ENCODE measurements at regions not wholly inside any gene's neighbourhood (a gene's known extent, or its start where the extent isn't known, plus 50 kb on each side); places are given as distances from the start of the nearest gene placed in this dataset.

- peak overlapping the region; percentile 45 for H3K27ac Mint-ChIP-seq
Observed at GRCh38 chr13:76725211-76725610, 161.0 kb downstream of the KCTD12 start.

DNA sequence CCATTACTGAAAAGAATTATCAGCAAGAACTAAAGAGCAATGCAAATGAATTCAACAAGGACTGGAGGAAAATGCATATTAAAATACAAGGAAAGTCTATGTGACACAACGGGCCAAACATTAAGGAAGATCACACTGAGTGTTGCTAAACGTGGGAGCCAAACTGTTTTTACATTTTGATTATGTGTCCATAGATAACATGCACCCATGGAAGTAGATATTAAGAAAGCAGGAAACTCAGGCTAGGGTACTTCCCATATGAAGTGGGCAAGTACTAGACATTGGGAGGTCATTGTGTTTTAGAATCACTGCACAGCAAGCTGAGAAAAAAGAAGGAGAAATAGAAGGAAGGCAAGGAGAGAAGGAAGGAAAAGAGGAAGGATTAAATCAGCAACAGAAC is 161.8 kb downstream of the KCTD12 start:
- Mint-ChIP-seq H3K9me3 (peaks cover 7% of the 10 kb centered on the region), H3K27ac (no peak overlapping the region), H3K4me3 (no peak overlapping the region), H3K27me3 (ENCODE audit: low read depth) (no peaks in the 10 kb centered on the region), H3K4me1 (peaks cover 9% of the 10 kb centered on the region), H3K36me3 (peaks cover 7% of the 10 kb centered on the region)
- TF ChIP-seq, protein P1, sequence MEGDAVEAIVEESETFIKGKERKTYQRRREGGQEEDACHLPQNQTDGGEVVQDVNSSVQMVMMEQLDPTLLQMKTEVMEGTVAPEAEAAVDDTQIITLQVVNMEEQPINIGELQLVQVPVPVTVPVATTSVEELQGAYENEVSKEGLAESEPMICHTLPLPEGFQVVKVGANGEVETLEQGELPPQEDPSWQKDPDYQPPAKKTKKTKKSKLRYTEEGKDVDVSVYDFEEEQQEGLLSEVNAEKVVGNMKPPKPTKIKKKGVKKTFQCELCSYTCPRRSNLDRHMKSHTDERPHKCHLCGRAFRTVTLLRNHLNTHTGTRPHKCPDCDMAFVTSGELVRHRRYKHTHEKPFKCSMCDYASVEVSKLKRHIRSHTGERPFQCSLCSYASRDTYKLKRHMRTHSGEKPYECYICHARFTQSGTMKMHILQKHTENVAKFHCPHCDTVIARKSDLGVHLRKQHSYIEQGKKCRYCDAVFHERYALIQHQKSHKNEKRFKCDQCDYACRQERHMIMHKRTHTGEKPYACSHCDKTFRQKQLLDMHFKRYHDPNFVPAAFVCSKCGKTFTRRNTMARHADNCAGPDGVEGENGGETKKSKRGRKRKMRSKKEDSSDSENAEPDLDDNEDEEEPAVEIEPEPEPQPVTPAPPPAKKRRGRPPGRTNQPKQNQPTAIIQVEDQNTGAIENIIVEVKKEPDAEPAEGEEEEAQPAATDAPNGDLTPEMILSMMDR (IDR thresholded peaks at IDR 0.05; ENCODE audit: unreplicated experiment), result no peak
- no peak for DNase-seq (ENCODE audit: low spot score in 2 of 2, unreplicated experiment in 2 of 2)

More at GRCh38 chr13:76725211-76725610, 161.0 kb downstream of the KCTD12 start:
- TF ChIP-seq, protein P1 (IDR thresholded peaks at IDR 0.05; ENCODE audit: unreplicated experiment), result no peak
- peaks cover 9% of the 10 kb centered on the region for H3K4me1 Mint-ChIP-seq
- H3K36me3 Mint-ChIP-seq, result peaks cover 7% of the 10 kb centered on the region
- peaks cover 7% of the 10 kb centered on the region for H3K9me3 Mint-ChIP-seq
- H3K27me3 Mint-ChIP-seq (ENCODE audit: low read depth), result no peaks in the 10 kb centered on the region
- no peak for DNase-seq (ENCODE audit: low spot score in 2 of 2, unreplicated experiment in 2 of 2)
- no peak overlapping the region for H3K4me3 Mint-ChIP-seq

DNA sequence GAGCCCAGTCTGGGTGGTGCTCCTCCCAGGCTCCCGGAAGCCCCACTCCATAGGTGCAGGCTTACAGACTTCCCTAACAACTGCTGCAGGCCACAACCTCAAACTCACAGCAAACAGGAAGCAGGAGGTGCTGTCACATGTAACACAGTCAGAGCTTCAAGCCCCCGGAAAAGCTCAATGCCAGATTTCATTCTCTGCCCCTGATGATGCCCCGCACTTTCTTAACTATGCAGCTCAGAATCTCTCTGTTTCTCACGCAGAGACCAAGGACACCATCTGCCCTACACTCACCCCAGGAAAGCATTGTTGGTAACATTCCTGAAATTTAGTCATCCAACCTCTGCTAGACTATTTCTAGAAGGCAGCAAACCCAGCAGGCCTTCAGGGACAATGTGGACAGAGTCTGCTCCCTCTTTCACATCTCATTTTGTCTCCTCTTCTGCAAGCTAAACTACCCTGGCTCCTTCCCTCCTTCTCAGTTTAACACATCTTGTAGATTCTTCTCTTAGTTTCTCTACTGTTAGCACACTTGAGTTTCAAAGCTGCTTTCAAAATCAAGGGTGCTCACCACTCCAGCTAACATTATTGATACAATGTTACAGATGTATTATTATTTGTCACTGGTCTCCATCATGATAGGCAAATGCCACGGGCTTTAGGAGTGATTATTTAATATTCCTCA is 162.5 kb downstream of the KCTD12 start:
- H3K36me3 Mint-ChIP-seq, result peaks cover 5% of the 10 kb centered on the region
- no peak overlapping the region for H3K27ac Mint-ChIP-seq
- TF ChIP-seq, protein P1 (IDR thresholded peaks at IDR 0.05; ENCODE audit: unreplicated experiment), result no peak
- DNase-seq (ENCODE audit: low spot score in 2 of 2, unreplicated experiment in 2 of 2), result no peak
- no peaks in the 10 kb centered on the region for H3K27me3 Mint-ChIP-seq (ENCODE audit: low read depth)
- H3K4me3 Mint-ChIP-seq, result no peak overlapping the region
- peaks cover 9% of the 10 kb centered on the region for H3K4me1 Mint-ChIP-seq
- peaks cover 7% of the 10 kb centered on the region for H3K9me3 Mint-ChIP-seq

GRCh38 chr13:76722782-76723181 is 163.4 kb downstream of the KCTD12 start:
- no peak overlapping the region for H3K27ac Mint-ChIP-seq
- no peaks in the 10 kb centered on the region for H3K27me3 Mint-ChIP-seq (ENCODE audit: low read depth)
- no peak overlapping the region for H3K4me3 Mint-ChIP-seq
- H3K4me1 Mint-ChIP-seq, result peaks cover 9% of the 10 kb centered on the region
- peaks cover 7% of the 10 kb centered on the region for H3K9me3 Mint-ChIP-seq
- TF ChIP-seq, protein P1 (IDR thresholded peaks at IDR 0.05; ENCODE audit: unreplicated experiment), result no peak
- peaks cover 5% of the 10 kb centered on the region for H3K36me3 Mint-ChIP-seq
- no peak for DNase-seq (ENCODE audit: low spot score in 2 of 2, unreplicated experiment in 2 of 2)

GRCh38 chr13:76720821-76721220 is 165.4 kb downstream of the KCTD12 start:
- no peak for DNase-seq (ENCODE audit: low spot score in 2 of 2, unreplicated experiment in 2 of 2)
- Mint-ChIP-seq H3K4me3 (no peak overlapping the region), H3K27me3 (ENCODE audit: low read depth) (no peaks in the 10 kb centered on the region), H3K36me3 (no peaks in the 10 kb centered on the region), H3K27ac (no peak overlapping the region), H3K9me3 (no peaks in the 10 kb centered on the region), H3K4me1 (peaks cover 11% of the 10 kb centered on the region)
- TF ChIP-seq, protein P1 (IDR thresholded peaks at IDR 0.05; ENCODE audit: unreplicated experiment), result no peak
